ENCODE measurements at regions not wholly inside any gene's neighbourhood (a gene's known extent, or its start where the extent isn't known, plus 50 kb on each side); places are given as distances from the start of the nearest gene placed in this dataset.

GRCh38 chr13:36530050-36530789, 97.9 kb downstream of the CCNA1 start:
- no peak for TF ChIP-seq CTCF (IDR thresholded peaks at IDR 0.05; ENCODE audit: control extremely low read depth in 1 of 3, insufficient read depth in 1 of 3, low read depth in 1 of 3, low read length in 3 of 3)
- no peak for TF ChIP-seq POLR2A (IDR thresholded peaks at IDR 0.05; ENCODE audit: control extremely low read depth in 1 of 2, low read depth in 2 of 2, low read length in 2 of 2)
- TF ChIP-seq NRF1 (IDR thresholded peaks at IDR 0.05; ENCODE audit: low read depth, low read length): no peak
- peak; percentile 41; the same call in 1 of the 2 replicates for TF ChIP-seq MAX (IDR thresholded peaks at IDR 0.05)
- TF ChIP-seq JUN (IDR thresholded peaks at IDR 0.05; ENCODE audit: low read depth, low read length): no peak
- no peak for TF ChIP-seq KDM1A (IDR thresholded peaks at IDR 0.05; ENCODE audit: borderline replicate concordance, low read length)
- TF ChIP-seq CBX5 (IDR thresholded peaks at IDR 0.05; ENCODE audit: low read depth, low read length): no peak
- no peak for TF ChIP-seq ATF2 (IDR thresholded peaks at IDR 0.05; ENCODE audit: low read length)
- no peak for TF ChIP-seq EZH2 (IDR thresholded peaks at IDR 0.05; ENCODE audit: low read depth, low read length, severe bottlenecking)
